IMR-90 (cell line): ENCODE measurements at regions not wholly inside any gene's neighbourhood (a gene's known extent, or its start where the extent isn't known, plus 50 kb on each side); places are given as distances from the start of the nearest gene placed in this dataset.

Source experiments
- BHLHE40 ChIP-seq: fragments of 150-350 bp; IDR thresholded peaks from 2 replicates; pipeline ENCODE4 v1.6.1; 2016; ENCODE audit warnings: mild to moderate bottlenecking, low read depth, low read length
- CEBPB ChIP-seq: IDR thresholded peaks from 2 replicates; pipeline ENCODE4 v1.6.1; 2012; ENCODE audit warnings: low read depth, low read length, improper control_type of control experiment
- CTCF ChIP-seq: conservative IDR thresholded peaks from 2 replicates; pipeline ENCODE4 v1.5.1; 2012; ENCODE audit warnings: mild to moderate bottlenecking, low read depth, low read length, improper control_type of control experiment
- FOS ChIP-seq: fragments of 150-350 bp; IDR thresholded peaks from 2 replicates; pipeline ENCODE4 v1.6.1; 2016; ENCODE audit warnings: low read depth, low read length
- MAFK ChIP-seq: IDR thresholded peaks from 2 replicates; pipeline ENCODE4 v1.6.1; 2012; ENCODE audit warnings: low read depth, low read length, improper control_type of control experiment
- MXI1 ChIP-seq: IDR thresholded peaks from 2 replicates; pipeline ENCODE4 v1.6.1; 2012; ENCODE audit warnings: low read depth, mild to moderate bottlenecking, low read length, moderate library complexity, borderline replicate concordance
- POLR2A ChIP-seq: IDR thresholded peaks from 2 replicates; pipeline ENCODE4 v1.6.1; 2012; ENCODE audit warnings: mild to moderate bottlenecking, low read depth, low read length
- RAD21 ChIP-seq: IDR thresholded peaks from 2 replicates; pipeline ENCODE4 v1.6.1; 2012; ENCODE audit warnings: low read length, improper control_type of control experiment
- SMC3 ChIP-seq: fragments of 150-350 bp; IDR thresholded peaks from 2 replicates; pipeline ENCODE4 v1.6.1; 2016; ENCODE audit warnings: low read depth, mild to moderate bottlenecking, antibody characterized with exemption, low read length, moderate library complexity

- TF ChIP-seq CTCF (no peak), BHLHE40 (no peak), SMC3 (no peak), POLR2A (no peak), RAD21 (no peak), MAFK (no peak), MXI1 (no peak), FOS (no peak), CEBPB (no peak)
Measured at GRCh38 chr12:5099136-5099535, 55.5 kb downstream of the KCNA5 start.
